ENCODE measurements at regions not wholly inside any gene's neighbourhood (a gene's known extent, or its start where the extent isn't known, plus 50 kb on each side); places are given as distances from the start of the nearest gene placed in this dataset.
"Not testable (repeated sequence)": the region's sequence is repeated elsewhere in the genome, so short reads cannot be mapped to it uniquely, and the experiment has no call there.

- 80% methylated on average over 1 of the region's 7 CpGs; no CpG with 5 or more reads in 9 of the 10 experiments for WGBS, 10 experiments
- H3K4me3 ChIP-seq; H3K4me1 ChIP-seq (replicated peaks in 1 of 2); in situ Hi-C loops (cut with MboI; ENCODE audit: low pct_unique_long_range_greater_than_20kb in 2 of 9, low sequenced_read_pairs in 9 of 9, unreplicated experiment in 9 of 9); H3K27ac ChIP-seq: not testable (repeated sequence)
- ATAC-seq (replicated peaks in 6 of 8), result peak in 6 of 8 experiments; percentile 66 to 98 (median 75)
Measured at GRCh38 chr7:149930374-149931068, 56.8 kb downstream of the ATP6V0E2 start.

- WGBS, 10 experiments, result 10 to 79% (median 67%) methylated on average over 2 to 4 of the region's 5 CpGs; no CpG with 5 or more reads in 6 of the 10 experiments
- ATAC-seq (replicated peaks in 6 of 8); H3K4me1 ChIP-seq (replicated peaks in 1 of 2); H3K27ac ChIP-seq; in situ Hi-C loops (cut with MboI; ENCODE audit: low pct_unique_long_range_greater_than_20kb in 2 of 9, low sequenced_read_pairs in 9 of 9, unreplicated experiment in 9 of 9); H3K4me3 ChIP-seq: not testable (repeated sequence)
Measured at GRCh38 chr7:149933776-149934175, 60.0 kb downstream of the ATP6V0E2 start.

GRCh38 chr7:149947346-149947745 is 73.6 kb downstream of the ATP6V0E2 start:
- H3K27ac ChIP-seq; H3K4me3 ChIP-seq; in situ Hi-C loops (cut with MboI; ENCODE audit: low pct_unique_long_range_greater_than_20kb in 2 of 9, low sequenced_read_pairs in 9 of 9, unreplicated experiment in 9 of 9); H3K4me1 ChIP-seq (replicated peaks in 1 of 2); ATAC-seq (replicated peaks in 6 of 8): not testable (repeated sequence)
- WGBS, 10 experiments, result no CpG with 5 or more reads among the region's 4 CpGs

DNA sequence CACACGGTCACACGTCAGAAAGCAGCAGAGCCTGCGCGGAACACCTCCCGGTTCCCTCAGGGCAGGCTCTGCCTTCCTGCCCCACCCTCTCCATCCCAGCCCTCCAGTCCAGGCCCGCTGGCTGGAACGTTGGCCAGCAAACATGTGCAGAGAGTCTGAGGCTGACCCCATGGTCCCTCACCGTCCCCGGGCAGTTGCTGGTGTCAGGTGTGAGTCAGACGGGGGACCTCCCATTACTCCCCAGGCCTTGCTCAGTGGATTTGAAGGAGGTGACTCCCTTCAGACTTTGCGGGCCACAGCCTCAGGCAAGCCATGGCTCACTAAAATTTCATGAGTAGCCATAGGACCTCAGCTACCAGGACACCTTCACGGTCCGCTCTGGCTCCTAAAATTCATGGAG is 74.7 kb downstream of the ATP6V0E2 start:
- ATAC-seq (replicated peaks in 6 of 8); H3K27ac ChIP-seq; H3K4me3 ChIP-seq; H3K4me1 ChIP-seq (replicated peaks in 1 of 2); in situ Hi-C loops (cut with MboI; ENCODE audit: low pct_unique_long_range_greater_than_20kb in 2 of 9, low sequenced_read_pairs in 9 of 9, unreplicated experiment in 9 of 9): not testable (repeated sequence)
- WGBS, 10 experiments, result 80% methylated on average over 3 of the region's 13 CpGs; no CpG with 5 or more reads in 9 of the 10 experiments

- WGBS, 10 experiments, result no CpG with 5 or more reads among the region's 13 CpGs
- in situ Hi-C loops (cut with MboI; ENCODE audit: low pct_unique_long_range_greater_than_20kb in 2 of 9, low sequenced_read_pairs in 9 of 9, unreplicated experiment in 9 of 9); ATAC-seq (replicated peaks in 6 of 8); H3K4me3 ChIP-seq; H3K27ac ChIP-seq; H3K4me1 ChIP-seq (replicated peaks in 1 of 2): not testable (repeated sequence)
Measured at GRCh38 chr7:149949863-149950577, 76.3 kb downstream of the ATP6V0E2 start.

GRCh38 chr7:149950578-149950924 is 76.8 kb downstream of the ATP6V0E2 start:
- WGBS, 10 experiments, result no CpG with 5 or more reads among the region's 4 CpGs
- H3K27ac ChIP-seq; in situ Hi-C loops (cut with MboI; ENCODE audit: low pct_unique_long_range_greater_than_20kb in 2 of 9, low sequenced_read_pairs in 9 of 9, unreplicated experiment in 9 of 9); H3K4me1 ChIP-seq (replicated peaks in 1 of 2); H3K4me3 ChIP-seq; ATAC-seq (replicated peaks in 6 of 8): not testable (repeated sequence)

GRCh38 chr7:149951579-149951978 is 77.8 kb downstream of the ATP6V0E2 start:
- H3K4me1 ChIP-seq (replicated peaks in 1 of 2); H3K4me3 ChIP-seq; H3K27ac ChIP-seq; in situ Hi-C loops (cut with MboI; ENCODE audit: low pct_unique_long_range_greater_than_20kb in 2 of 9, low sequenced_read_pairs in 9 of 9, unreplicated experiment in 9 of 9); ATAC-seq (replicated peaks in 6 of 8): not testable (repeated sequence)
- no CpG with 5 or more reads among the region's 2 CpGs for WGBS, 10 experiments

DNA sequence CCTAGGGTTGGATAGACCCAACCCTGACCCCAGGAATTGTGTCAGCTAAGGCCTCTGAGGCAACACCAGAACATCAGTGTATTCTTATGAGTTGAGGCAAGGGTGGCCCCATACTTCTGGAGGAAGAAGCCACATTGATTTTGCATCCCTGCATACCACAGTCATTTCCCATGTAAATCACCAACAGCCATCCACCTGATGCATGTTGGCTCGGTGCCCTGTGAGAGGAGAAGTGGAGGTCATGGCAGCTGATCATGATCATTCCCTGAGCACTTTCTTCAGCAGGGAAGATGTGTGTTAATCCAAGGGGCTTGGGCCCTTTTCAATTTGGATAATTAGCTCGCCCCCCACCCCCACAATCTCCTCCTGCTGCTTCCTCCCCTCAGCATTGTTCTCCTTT is 85.1 kb downstream of the ATP6V0E2 start:
- WGBS, 10 experiments, result 0 to 40% methylated on average over 1 of the region's 2 CpGs; no CpG with 5 or more reads in 8 of the 10 experiments
- in situ Hi-C loops (cut with MboI; ENCODE audit: low pct_unique_long_range_greater_than_20kb in 2 of 9, low sequenced_read_pairs in 9 of 9, unreplicated experiment in 9 of 9); ATAC-seq (replicated peaks in 6 of 8); H3K27ac ChIP-seq; H3K4me1 ChIP-seq (replicated peaks in 1 of 2); H3K4me3 ChIP-seq: not testable (repeated sequence)

DNA sequence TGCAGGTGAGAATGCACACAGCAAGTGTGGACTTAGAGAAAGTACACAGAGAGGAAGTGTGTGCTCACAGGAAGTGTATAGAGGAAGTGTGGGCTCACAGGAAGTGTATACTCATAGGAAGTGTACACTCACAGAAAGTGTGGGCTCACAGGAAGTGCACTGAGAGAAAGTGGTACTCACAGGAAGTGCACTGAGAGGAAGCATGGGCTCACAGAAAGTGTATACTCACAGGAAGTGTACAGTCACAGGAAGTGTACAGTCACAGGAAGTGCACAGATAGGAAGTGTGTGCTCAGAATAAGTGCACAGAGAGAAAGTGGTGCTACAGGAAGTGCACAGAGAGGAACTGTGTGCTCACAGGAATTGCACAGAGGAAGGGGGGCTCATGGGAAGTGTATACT is 87.1 kb downstream of the ATP6V0E2 start:
- H3K4me3 ChIP-seq; ATAC-seq (replicated peaks in 6 of 8); H3K4me1 ChIP-seq (replicated peaks in 1 of 2); H3K27ac ChIP-seq; in situ Hi-C loops (cut with MboI; ENCODE audit: low pct_unique_long_range_greater_than_20kb in 2 of 9, low sequenced_read_pairs in 9 of 9, unreplicated experiment in 9 of 9): not testable (repeated sequence)

DNA sequence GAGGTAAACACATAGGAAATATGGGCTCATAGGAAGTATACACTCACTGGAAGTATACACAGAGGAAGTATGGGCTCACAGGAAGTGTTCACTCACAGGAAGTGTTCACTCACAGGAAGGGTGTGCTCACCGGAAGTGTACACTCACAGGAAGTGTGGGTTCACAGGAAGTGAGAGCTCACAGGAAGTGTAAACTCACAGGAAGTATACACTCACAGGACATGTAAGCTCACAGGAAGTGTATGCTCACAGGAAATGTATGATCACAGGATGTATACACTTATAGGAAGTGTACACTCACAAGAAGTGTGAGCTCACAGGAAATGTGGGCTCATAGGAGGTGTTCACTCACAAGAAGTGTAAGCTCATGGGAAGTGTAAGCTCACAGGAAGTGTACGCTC is 88.1 kb downstream of the ATP6V0E2 start:
- in situ Hi-C loops (cut with MboI; ENCODE audit: low pct_unique_long_range_greater_than_20kb in 2 of 9, low sequenced_read_pairs in 9 of 9, unreplicated experiment in 9 of 9); H3K4me1 ChIP-seq (replicated peaks in 1 of 2); ATAC-seq (replicated peaks in 6 of 8); H3K27ac ChIP-seq; H3K4me3 ChIP-seq: not testable (repeated sequence)
- WGBS, 10 experiments, result no CpG with 5 or more reads among the region's 2 CpGs

- H3K4me1 ChIP-seq (replicated peaks in 1 of 2); in situ Hi-C loops (cut with MboI; ENCODE audit: low pct_unique_long_range_greater_than_20kb in 2 of 9, low sequenced_read_pairs in 9 of 9, unreplicated experiment in 9 of 9); H3K4me3 ChIP-seq; H3K27ac ChIP-seq: not testable (repeated sequence)
- peak in 1 of 8 experiments; percentile 38 for ATAC-seq (replicated peaks in 6 of 8)
- no CpG with 5 or more reads among the region's 8 CpGs for WGBS, 10 experiments
Measured at GRCh38 chr7:149962685-149963319, 89.0 kb downstream of the ATP6V0E2 start.

- H3K4me1 ChIP-seq (replicated peaks in 1 of 2); in situ Hi-C loops (cut with MboI; ENCODE audit: low pct_unique_long_range_greater_than_20kb in 2 of 9, low sequenced_read_pairs in 9 of 9, unreplicated experiment in 9 of 9); H3K27ac ChIP-seq; H3K4me3 ChIP-seq: not testable (repeated sequence)
- WGBS, 10 experiments, result 59 to 100% (median 93%) methylated on average over 1 to 2 of the region's 5 CpGs; no CpG with 5 or more reads in 4 of the 10 experiments
- peak in 1 of 8 experiments; percentile 76 for ATAC-seq (replicated peaks in 6 of 8)
Measured at GRCh38 chr7:149963985-149964384, 90.2 kb downstream of the ATP6V0E2 start.

DNA sequence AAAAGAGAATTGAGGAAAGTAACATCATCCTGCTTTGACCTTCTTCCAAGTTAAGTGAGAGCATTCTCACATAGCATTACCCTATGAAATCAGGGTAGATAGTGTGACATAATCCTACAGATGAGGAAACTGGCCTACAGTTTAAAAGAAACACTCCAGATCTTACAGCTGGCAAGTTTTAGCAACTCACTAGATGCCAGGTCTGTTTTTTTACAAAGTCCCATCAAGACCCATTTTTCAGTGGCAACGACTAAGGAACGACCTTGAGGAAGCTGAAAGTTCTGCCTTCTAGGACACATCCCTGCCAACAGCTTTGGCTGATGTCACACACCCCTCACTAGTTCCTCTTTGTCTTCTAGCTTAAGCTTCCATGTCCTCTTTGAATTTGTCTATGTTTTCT is 92.7 kb downstream of the ATP6V0E2 start:
- ATAC-seq (replicated peaks in 6 of 8); H3K4me3 ChIP-seq; in situ Hi-C loops (cut with MboI; ENCODE audit: low pct_unique_long_range_greater_than_20kb in 2 of 9, low sequenced_read_pairs in 9 of 9, unreplicated experiment in 9 of 9); H3K4me1 ChIP-seq (replicated peaks in 1 of 2); H3K27ac ChIP-seq: not testable (repeated sequence)
- 20% methylated on average over 2 of the region's 2 CpGs; no CpG with 5 or more reads in 9 of the 10 experiments for WGBS, 10 experiments
